Psoas muscle (tissue), 7 donors: ENCODE measurements at regions not wholly inside any gene's neighbourhood (a gene's known extent, or its start where the extent isn't known, plus 50 kb on each side); places are given as distances from the start of the nearest gene placed in this dataset.

Experiments
- ATAC-seq, 4 donors: fragments of 200-7000 bp; cut with Tn5 transposase; one replicate each; pipeline ENCODE4 v1.9.1; 2020; ENCODE audit warnings: moderate library complexity in 3 of 4, mild to moderate bottlenecking in 2 of 4
- DNase-seq, 2 donors: peaks; one replicate each; pipeline ENCODE4 v3.0.0-alpha.2; 2020
- H3K27ac ChIP-seq: fragments of 200-600 bp; one replicate; pipeline ENCODE4 v1.8.0; 2022
- H3K27me3 ChIP-seq, 3 donors: fragments of 200-600 bp in 1 of 3; one replicate each; pipeline versions ENCODE4 v1.6.1 to v1.8.0; 2013 to 2022; ENCODE audit warnings: low read length in 2 of 3, mild to moderate bottlenecking in 2 of 3, moderate library complexity in 1 of 3; ENCODE audit not compliant: insufficient read depth in 3 of 3
- H3K36me3 ChIP-seq, 2 donors: fragments of 200-600 bp in 1 of 2; one replicate each; pipeline versions ENCODE4 v1.6.1 to v1.8.0; 2013 to 2022; ENCODE audit warnings: low read depth in 1 of 2, mild to moderate bottlenecking in 1 of 2, moderate library complexity in 1 of 2; ENCODE audit not compliant: insufficient read depth in 1 of 2
- H3K4me1 ChIP-seq: fragments of 200-600 bp; one replicate; pipeline ENCODE4 v1.8.0; 2022
- H3K4me3 ChIP-seq: fragments of 200-600 bp; one replicate; pipeline ENCODE4 v1.8.0; 2022; ENCODE audit warnings: mild to moderate bottlenecking
- H3K9me3 ChIP-seq: fragments of 200-600 bp; one replicate; pipeline ENCODE4 v1.8.0; 2022
- WGBS, 3 donors: extraction: QIAGEN DNeasy Blood & Tissue Kit; methylation state at CpG; one replicate each; pipeline versions ENCODE4 v1.1.6 to v1.1.7; 2013; 5-methylcytosine and 5-hydroxymethylcytosine counted together
- intact Hi-C, 2 donors: fragments of 100-400 bp; cut with DNase I; formaldehyde crosslinking; loops; one replicate each; pipeline versions ENCODE4 v1.11.0 to v1.14.2; 2022
- TF ChIP-seq, protein P1 (sequence below): fragments of 200-600 bp; IDR thresholded peaks from one replicate; pipeline ENCODE4 v1.8.0; 2022; ENCODE audit warnings: antibody characterized with exemption
- donor health status: healthy with polysubstance abuse.
- donor health status: DM: no; HTN: no; CAD: no; lungs with moderate emphysema.
- donor health status: Bipolar disorder and iron deficiency.
- donor health status: healthy.
- donor health status: DM: yes; HTN: yes; CAD: no.
- donor health status: DM: no; HTN: no; CAD: no.
- donor health status: DM: yes; HTN: yes; CAD: no.

DNA sequence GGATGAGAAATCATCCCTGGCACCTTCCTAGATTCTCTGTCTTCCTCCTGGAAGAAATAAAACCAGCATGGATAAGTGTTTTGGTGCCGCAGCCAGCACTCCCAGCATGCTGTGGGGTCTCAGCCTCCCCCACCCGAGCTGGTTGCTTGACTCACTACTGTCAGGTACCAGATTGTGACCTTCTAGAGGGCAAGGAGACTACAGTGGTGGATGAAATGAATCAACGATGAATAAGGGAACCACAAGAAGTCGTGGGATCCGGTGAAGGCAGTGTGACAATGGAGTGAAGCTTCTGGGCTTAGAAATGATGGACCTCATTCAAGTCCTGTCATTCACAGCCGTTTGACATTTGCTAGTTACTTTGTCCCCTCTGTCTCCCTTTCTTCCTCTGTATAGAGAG, 50.2 kb upstream of the SLCO3A1 start:
- Histone ChIP-seq H3K36me3 (no peaks in the 10 kb centered on the region), H3K27ac (no peak overlapping the region), H3K4me1 (no peaks in the 10 kb centered on the region), H3K9me3 (no peaks in the 10 kb centered on the region), H3K4me3 (no peak overlapping the region), H3K27me3 (peaks cover 0 to 3% (median 0%) of the 10 kb centered on the region in 3 donors)
- 77 to 82% (median 80%) methylated on average over 6 of the region's 6 CpGs for WGBS, 3 donors
- DNase-seq (no peak), ATAC-seq (no peak)
- TF ChIP-seq, protein P1, sequence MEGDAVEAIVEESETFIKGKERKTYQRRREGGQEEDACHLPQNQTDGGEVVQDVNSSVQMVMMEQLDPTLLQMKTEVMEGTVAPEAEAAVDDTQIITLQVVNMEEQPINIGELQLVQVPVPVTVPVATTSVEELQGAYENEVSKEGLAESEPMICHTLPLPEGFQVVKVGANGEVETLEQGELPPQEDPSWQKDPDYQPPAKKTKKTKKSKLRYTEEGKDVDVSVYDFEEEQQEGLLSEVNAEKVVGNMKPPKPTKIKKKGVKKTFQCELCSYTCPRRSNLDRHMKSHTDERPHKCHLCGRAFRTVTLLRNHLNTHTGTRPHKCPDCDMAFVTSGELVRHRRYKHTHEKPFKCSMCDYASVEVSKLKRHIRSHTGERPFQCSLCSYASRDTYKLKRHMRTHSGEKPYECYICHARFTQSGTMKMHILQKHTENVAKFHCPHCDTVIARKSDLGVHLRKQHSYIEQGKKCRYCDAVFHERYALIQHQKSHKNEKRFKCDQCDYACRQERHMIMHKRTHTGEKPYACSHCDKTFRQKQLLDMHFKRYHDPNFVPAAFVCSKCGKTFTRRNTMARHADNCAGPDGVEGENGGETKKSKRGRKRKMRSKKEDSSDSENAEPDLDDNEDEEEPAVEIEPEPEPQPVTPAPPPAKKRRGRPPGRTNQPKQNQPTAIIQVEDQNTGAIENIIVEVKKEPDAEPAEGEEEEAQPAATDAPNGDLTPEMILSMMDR, result no peak
- intact Hi-C loops, result no loop called here
